HCT116 (cell line): ENCODE measurements at regions not wholly inside any gene's neighbourhood (a gene's known extent, or its start where the extent isn't known, plus 50 kb on each side); places are given as distances from the start of the nearest gene placed in this dataset.

Source experiments
- CBX3 ChIP-seq: IDR thresholded peaks from 2 replicates; pipeline ENCODE4 v1.6.1; 2012; ENCODE audit warnings: low read depth
- EGR1 ChIP-seq: IDR thresholded peaks from 2 replicates; pipeline ENCODE4 v1.6.1; 2012; ENCODE audit warnings: low read depth
- EZH2phosphoT487 ChIP-seq: fragments of 200-600 bp; IDR thresholded peaks from 2 replicates; pipeline ENCODE4 v1.6.1; 2018; ENCODE audit warnings: antibody characterized with exemption, borderline replicate concordance
- RAD21 ChIP-seq: IDR thresholded peaks from 2 replicates; pipeline ENCODE4 v1.6.1; 2012; ENCODE audit warnings: low read depth, mild to moderate bottlenecking
- SP1 ChIP-seq: IDR thresholded peaks from 2 replicates; pipeline ENCODE4 v1.6.1; 2012; ENCODE audit warnings: low read depth
- YY1 ChIP-seq: IDR thresholded peaks from 2 replicates; pipeline ENCODE4 v1.6.1; 2011; ENCODE audit warnings: low read length, low read depth, moderate library complexity, mild to moderate bottlenecking; ENCODE audit not compliant: insufficient replicate concordance; ENCODE audit errors: extremely low read depth
- ZFX ChIP-seq: fragments of 450-650 bp; IDR thresholded peaks from 2 replicates; pipeline ENCODE4 v1.6.1; 2017
- TF ChIP-seq, protein P1 (sequence below), 3 experiments: fragments of 200-600 bp in 1 of 3; sonication (generic) in 1 of 3; IDR thresholded peaks in 2 of 3; conservative IDR thresholded peaks in 1 of 3; 2 replicates each; pipeline ENCODE4 v1.5.1; 2012 to 2017; ENCODE audit warnings: low read depth in 2 of 3, low read length in 2 of 3, antibody characterized with exemption in 1 of 3, borderline replicate concordance in 1 of 3, control low read depth in 1 of 3, mild to moderate bottlenecking in 1 of 3, mixed read lengths in 1 of 3, mixed run types in 1 of 3, moderate library complexity in 1 of 3; ENCODE audit not compliant: insufficient read depth in 1 of 3

- TF ChIP-seq SP1 (no peak), RAD21 (no peak), EZH2phosphoT487 (no peak), YY1 (no peak), CBX3 (no peak), EGR1 (no peak), ZFX (no peak)
- TF ChIP-seq, protein P1, sequence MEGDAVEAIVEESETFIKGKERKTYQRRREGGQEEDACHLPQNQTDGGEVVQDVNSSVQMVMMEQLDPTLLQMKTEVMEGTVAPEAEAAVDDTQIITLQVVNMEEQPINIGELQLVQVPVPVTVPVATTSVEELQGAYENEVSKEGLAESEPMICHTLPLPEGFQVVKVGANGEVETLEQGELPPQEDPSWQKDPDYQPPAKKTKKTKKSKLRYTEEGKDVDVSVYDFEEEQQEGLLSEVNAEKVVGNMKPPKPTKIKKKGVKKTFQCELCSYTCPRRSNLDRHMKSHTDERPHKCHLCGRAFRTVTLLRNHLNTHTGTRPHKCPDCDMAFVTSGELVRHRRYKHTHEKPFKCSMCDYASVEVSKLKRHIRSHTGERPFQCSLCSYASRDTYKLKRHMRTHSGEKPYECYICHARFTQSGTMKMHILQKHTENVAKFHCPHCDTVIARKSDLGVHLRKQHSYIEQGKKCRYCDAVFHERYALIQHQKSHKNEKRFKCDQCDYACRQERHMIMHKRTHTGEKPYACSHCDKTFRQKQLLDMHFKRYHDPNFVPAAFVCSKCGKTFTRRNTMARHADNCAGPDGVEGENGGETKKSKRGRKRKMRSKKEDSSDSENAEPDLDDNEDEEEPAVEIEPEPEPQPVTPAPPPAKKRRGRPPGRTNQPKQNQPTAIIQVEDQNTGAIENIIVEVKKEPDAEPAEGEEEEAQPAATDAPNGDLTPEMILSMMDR (IDR thresholded peaks at IDR 0.05 in 2 of 3, conservative IDR thresholded peaks at IDR 0.05 in 1 of 3; ENCODE audit: borderline replicate concordance in 1 of 3, insufficient read depth in 1 of 3, low read depth in 2 of 3, low read length in 2 of 3) = no peak
These were observed 236.3 kb downstream of the ACKR3 start for GRCh38 chr2:236805800-236806531.
